Eye (tissue), 1 donor: ENCODE measurements at regions not wholly inside any gene's neighbourhood (a gene's known extent, or its start where the extent isn't known, plus 50 kb on each side); places are given as distances from the start of the nearest gene placed in this dataset.
"Not testable (repeated sequence)": the region's sequence is repeated elsewhere in the genome, so short reads cannot be mapped to it uniquely, and the experiment has no call there.

Experiments
- DNase-seq: peaks from one replicate; pipeline ENCODE4 v3.0.0-alpha.2; 2015

- DNase-seq: no peak
Measured at GRCh38 chr3:26967501-26967900, 344.9 kb downstream of the LRRC3B start.

GRCh38 chr3:26984416-26985390, 362.1 kb downstream of the LRRC3B start:
- DNase-seq: peak; percentile 72

GRCh38 chr3:26989037-26989436, 366.5 kb downstream of the LRRC3B start:
- peak; percentile 73 for DNase-seq

GRCh38 chr3:26997226-26997625, 372.0 kb downstream of the NEK10 start:
- peak; percentile 74 for DNase-seq

GRCh38 chr3:27010834-27011233, 358.3 kb downstream of the NEK10 start:
- DNase-seq: no peak

GRCh38 chr3:27022096-27022761, 347.0 kb downstream of the NEK10 start:
- no peak for DNase-seq

GRCh38 chr3:27024493-27024892, 344.7 kb downstream of the NEK10 start:
- DNase-seq: no peak

GRCh38 chr3:27025718-27026117, 343.5 kb downstream of the NEK10 start:
- DNase-seq: no peak

- no peak for DNase-seq
Measured at GRCh38 chr3:27031476-27031875, 337.7 kb downstream of the NEK10 start.

GRCh38 chr3:27034255-27034654, 334.9 kb downstream of the NEK10 start:
- no peak for DNase-seq

GRCh38 chr3:27040674-27041073, 328.5 kb downstream of the NEK10 start:
- DNase-seq: no peak

- DNase-seq: not testable (repeated sequence)
Measured at GRCh38 chr3:27042541-27042940, 326.6 kb downstream of the NEK10 start.

- DNase-seq: no peak
Measured at GRCh38 chr3:27043328-27043955, 325.7 kb downstream of the NEK10 start.

- no peak for DNase-seq
Measured at GRCh38 chr3:27044931-27045481, 324.2 kb downstream of the NEK10 start.

- DNase-seq: peak; percentile 20
Measured at GRCh38 chr3:27046351-27046750, 322.8 kb downstream of the NEK10 start.

- DNase-seq: no peak
Measured at GRCh38 chr3:27049792-27050191, 319.4 kb downstream of the NEK10 start.

- DNase-seq: not testable (repeated sequence)
Measured at GRCh38 chr3:27051527-27051926, 317.7 kb downstream of the NEK10 start.

GRCh38 chr3:27056326-27056725, 312.9 kb downstream of the NEK10 start:
- no peak for DNase-seq

- DNase-seq: no peak
Measured at GRCh38 chr3:27059489-27059888, 309.7 kb downstream of the NEK10 start.
